HepG2 (cell line): ENCODE measurements at regions not wholly inside any gene's neighbourhood (a gene's known extent, or its start where the extent isn't known, plus 50 kb on each side); places are given as distances from the start of the nearest gene placed in this dataset.

Experiments
- ATAC-seq: fragments of 200-7000 bp; cut with Tn5 transposase; 3 replicates; pipeline ENCODE4 v1.9.1; 2020; ENCODE audit warnings: mild to moderate bottlenecking, moderate library complexity
- BruUV-seq: library from RNA; stranded (reverse); fragments of 400-500 nt; replicated peaks from 2 replicates; lab custom pipeline; 2021; lab: Mats Ljungman, UMichigan
- CTCF ChIA-PET: fragments of 300-600 bp; formaldehyde crosslinking; extraction: SDS; loops from one replicate; lab custom pipeline; 2021; ENCODE audit warnings: low total read pairs, inconsistent platforms, low intra/inter-chr PET ratio; lab: Yijun Ruan, JAX
- POLR2A ChIA-PET: fragments of 350-600 bp; sonication (Branson Sonifier 250); formaldehyde crosslinking; loops from one replicate; lab custom pipeline; 2020; ENCODE audit warnings: antibody characterized with exemption, inconsistent platforms; lab: Yijun Ruan, JAX
- DNase-seq: peaks from one replicate; pipeline ENCODE4 v3.0.0-alpha.2; 2015; ENCODE audit warnings: low spot score
- FAIRE-seq: peaks from 3 replicates; lab custom pipeline; 2011; peaks lifted over from hg19 to GRCh38; lab: Jason Lieb, UNC
- H2AFZ ChIP-seq: one replicate; pipeline ENCODE4 v1.6.1; 2011; ENCODE audit warnings: low read length, inconsistent platforms
- H3K27ac ChIP-seq: fragments of 300-600 bp; 3 replicates; pipeline ENCODE4 v1.8.0; 2011; ENCODE audit warnings: mixed run types, mild to moderate bottlenecking, mixed read lengths, low read length, inconsistent platforms; ENCODE audit not compliant: insufficient read depth; ENCODE audit errors: extremely low read length
- H3K27me3 ChIP-seq, 2 experiments: fragments of 200-600 bp in 1 of 2; 2 replicates in 1 of 2; 3 replicates in 1 of 2; pipeline versions ENCODE4 v1.6.0 to v1.8.0; 2011; ENCODE audit warnings: low read length in 2 of 2, mild to moderate bottlenecking in 2 of 2, moderate library complexity in 2 of 2, inconsistent platforms in 1 of 2; ENCODE audit not compliant: insufficient read depth in 2 of 2, control insufficient read depth in 1 of 2
- H3K36me3 ChIP-seq, 2 experiments: fragments of 200-600 bp in 1 of 2; replicated peaks in 1 of 2; 2 replicates in 1 of 2; 3 replicates in 1 of 2; pipeline versions ENCODE4 v1.5.1 to v1.8.0; 2011; ENCODE audit warnings: low read length in 2 of 2, inconsistent platforms in 1 of 2; ENCODE audit not compliant: insufficient read depth in 2 of 2, control insufficient read depth in 1 of 2
- H3K4me1 ChIP-seq: 2 replicates; pipeline ENCODE4 v1.5.1; 2012; ENCODE audit warnings: low read length, inconsistent platforms; ENCODE audit not compliant: insufficient read depth
- H3K4me2 ChIP-seq: 2 replicates; pipeline ENCODE4 v1.6.0; 2011; ENCODE audit warnings: low read depth, low read length, inconsistent platforms
- H3K4me3 ChIP-seq, 3 experiments: fragments of 200-600 bp in 1 of 3; sonication (generic), shearing (Covaris generic) in 1 of 3; replicated peaks in 1 of 3; 2 replicates each; pipeline ENCODE4 v1.5.1; 2011 to 2016; ENCODE audit warnings: low read length in 3 of 3, inconsistent platforms in 2 of 3, low read depth in 2 of 3, mild to moderate bottlenecking in 2 of 3, control low read depth in 1 of 3, mixed read lengths in 1 of 3; ENCODE audit not compliant: insufficient read depth in 1 of 3
- H3K79me2 ChIP-seq: one replicate; pipeline ENCODE4 v1.6.1; 2011; ENCODE audit warnings: low read length, inconsistent platforms; ENCODE audit not compliant: insufficient read depth
- H3K9ac ChIP-seq: 2 replicates; pipeline ENCODE4 v1.6.0; 2011; ENCODE audit warnings: mild to moderate bottlenecking, low read depth, low read length, inconsistent platforms; ENCODE audit not compliant: insufficient read depth
- H3K9me3 ChIP-seq: 2 replicates; pipeline ENCODE4 v1.5.1; 2012; ENCODE audit warnings: mild to moderate bottlenecking, low read length
- H4K20me1 ChIP-seq: 2 replicates; pipeline ENCODE4 v1.6.0; 2011; ENCODE audit warnings: inconsistent platforms, mild to moderate bottlenecking, low read length, moderate library complexity; ENCODE audit not compliant: insufficient read depth
- AGO1 ChIP-seq: fragments of 200-400 bp; formaldehyde crosslinking; IDR thresholded peaks from 2 replicates; pipeline ENCODE4 v1.6.1; 2017; ENCODE audit warnings: mild to moderate bottlenecking, low read depth, low read length, moderate library complexity; ENCODE audit not compliant: poor library complexity, severe bottlenecking
- CHD4 ChIP-seq: fragments of 200-600 bp; sonication (generic); IDR thresholded peaks from 2 replicates; pipeline ENCODE4 v1.7.0; 2017; ENCODE audit warnings: mild to moderate bottlenecking, low read length, borderline replicate concordance
- KDM4B ChIP-seq: sonication (generic); formaldehyde crosslinking; IDR thresholded peaks from 2 replicates; pipeline ENCODE4 v1.4.0; 2020; ENCODE audit warnings: missing genetic modification reagents
- ZBTB4 ChIP-seq: sonication (generic); formaldehyde crosslinking; IDR thresholded peaks from 2 replicates; pipeline ENCODE4 v1.4.0; 2020; ENCODE audit warnings: missing genetic modification reagents, mild to moderate bottlenecking, borderline replicate concordance
- ZXDC ChIP-seq: sonication (generic); formaldehyde crosslinking; IDR thresholded peaks from 2 replicates; pipeline ENCODE4 v1.5.0; 2020; ENCODE audit warnings: mild to moderate bottlenecking, missing genetic modification reagents
- WGBS: methylation state at CpG from one replicate; pipeline ENCODE4 v1.1.6; 2017; ENCODE audit warnings: low lambda C conversion rate; 5-methylcytosine and 5-hydroxymethylcytosine counted together
- in situ Hi-C: cut with HindIII; loops from 2 replicates; pipeline ENCODE4 v1.10.0; 2017; ENCODE audit warnings: low pct_unique_long_range_greater_than_20kb; ENCODE audit not compliant: extremely low pct_ligation_motif_present
- intact Hi-C: fragments of 100-400 bp; cut with micrococcal nuclease; formaldehyde crosslinking; loops from one replicate; pipeline ENCODE4 v1.10.0; 2022; ENCODE audit not compliant: unreplicated experiment

GRCh38 chr3:170695486-170696064 lies 109.7 kb upstream of the SLC7A14 start (continued):
- TF ChIP-seq ZBTB4 (no peak), CHD4 (no peak), AGO1 (no peak)

- TF ChIP-seq ZXDC (CRISPR knock-in tag) (no peak), KDM4B (no peak)
- intact Hi-C loops (loop anchor here (5.0 kb wide), 1 partner anchor 120 kb away; no protein-coding TSS in a partner anchor), in situ Hi-C loops (loop anchor here (10.0 kb wide), 1 partner anchor 278 kb away; the partner anchor contains the start of gene CLDN11)
- Histone ChIP-seq H3K9ac (no peak overlapping the region), H3K27me3 (peaks cover 0 to 6% of the 10 kb centered on the region in 2 experiments; a peak in 1 of 5 replicates), H2AFZ (no peak overlapping the region), H3K36me3 (no peaks in the 10 kb centered on the region), H3K4me2 (no peak overlapping the region), H3K9me3 (no peaks in the 10 kb centered on the region), H4K20me1 (no peaks in the 10 kb centered on the region), H3K4me3 (no peak overlapping the region), H3K27ac (no peak overlapping the region), H3K79me2 (no peaks in the 10 kb centered on the region), H3K4me1 (no peaks in the 10 kb centered on the region)
- BruUV-seq: no TSS peak
- no peak for DNase-seq
- WGBS: 86% methylated on average over 2 of the region's 2 CpGs
- FAIRE-seq: no peak
- ChIA-PET CTCF (interaction anchor here (1.3 kb wide), 1 partner anchor 278 kb away, joined by 3 read pairs; no protein-coding TSS in a partner anchor), POLR2A (no interaction called here)
- ATAC-seq: no peak
Observed at GRCh38 chr3:170692720-170693119, 106.8 kb upstream of the SLC7A14 start.
